Pons (tissue), 1 donor: ENCODE measurements at regions not wholly inside any gene's neighbourhood (a gene's known extent, or its start where the extent isn't known, plus 50 kb on each side); places are given as distances from the start of the nearest gene placed in this dataset.

Source experiments
- DNase-seq: peaks from one replicate; pipeline ENCODE4 v3.0.0-alpha.2; 2016; ENCODE audit warnings: low spot score

DNA sequence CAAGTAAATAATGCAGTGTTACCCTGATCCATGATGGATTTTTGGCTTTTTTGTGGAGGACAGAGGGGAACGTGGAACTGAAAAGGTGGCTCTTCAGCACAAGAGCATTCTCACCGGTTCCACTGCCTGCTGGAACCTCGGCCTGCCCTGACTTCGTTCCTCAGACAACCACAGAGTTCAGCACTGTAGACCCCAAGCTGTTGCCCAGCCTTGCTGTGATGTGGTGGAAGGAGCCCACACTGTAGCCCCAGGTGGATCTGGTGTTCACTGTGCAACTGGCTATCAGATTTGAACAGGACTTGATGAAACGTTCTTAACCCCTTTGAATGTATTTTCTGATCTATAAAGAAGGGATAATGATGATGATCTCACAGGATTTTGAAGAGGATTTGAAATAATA is 293.5 kb downstream of the TRIB2 start:
- DNase-seq, result no peak

DNA sequence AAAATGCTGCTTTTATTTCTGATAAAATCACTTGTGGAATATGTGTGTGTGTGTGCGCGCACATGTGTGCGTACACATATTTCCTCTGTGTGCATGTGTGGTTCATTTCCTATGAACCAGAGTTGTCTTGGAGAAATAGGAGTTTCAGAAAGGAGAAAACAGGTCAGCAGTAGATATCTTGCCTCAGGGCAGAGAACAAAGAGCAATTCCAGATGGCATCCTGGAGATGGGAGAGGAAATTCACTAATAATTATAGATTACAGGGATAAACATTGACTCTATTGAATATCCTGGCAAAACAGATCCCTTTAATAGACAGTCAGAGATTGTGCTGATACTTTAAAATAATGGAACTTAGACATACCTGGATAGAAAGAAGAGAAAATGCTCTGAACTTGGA is 298.0 kb downstream of the TRIB2 start:
- DNase-seq, result no peak

DNA sequence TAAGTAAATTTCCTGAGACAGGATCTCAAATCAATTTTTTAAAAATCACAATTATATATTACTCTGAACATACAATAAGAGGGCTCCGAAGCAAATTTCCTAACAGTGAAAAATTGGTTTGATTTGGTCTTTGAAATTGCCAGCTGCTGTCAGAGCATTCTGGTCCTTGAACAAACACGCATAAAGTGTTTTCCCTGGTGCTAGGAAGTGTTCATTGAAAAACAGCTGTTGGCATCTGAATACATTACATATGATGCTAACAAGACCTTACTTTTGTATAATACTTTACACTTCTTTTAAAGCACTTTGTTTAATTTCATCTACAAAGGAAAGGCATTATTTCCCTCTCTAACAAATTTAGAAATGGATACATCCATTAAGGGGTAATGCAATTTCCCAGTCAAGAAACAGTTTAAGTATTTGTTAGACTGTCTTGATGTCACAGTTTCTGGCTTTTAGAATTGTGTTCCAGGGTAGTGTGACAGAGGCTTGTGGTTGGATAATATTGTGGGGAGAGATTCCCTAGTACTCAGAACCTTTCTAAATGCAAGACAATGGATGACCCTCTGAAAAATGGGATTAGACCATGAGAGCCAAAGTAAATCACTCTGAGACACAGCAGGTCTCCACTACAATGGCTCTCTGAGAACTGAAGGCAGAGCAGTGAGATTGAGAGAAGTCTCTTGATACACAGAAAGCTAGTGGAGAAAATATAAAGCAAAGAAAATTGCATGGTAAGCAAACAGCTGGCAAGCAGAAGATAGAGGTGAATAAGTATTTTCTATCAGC is 299.0 kb downstream of the TRIB2 start:
- DNase-seq, result no peak

DNA sequence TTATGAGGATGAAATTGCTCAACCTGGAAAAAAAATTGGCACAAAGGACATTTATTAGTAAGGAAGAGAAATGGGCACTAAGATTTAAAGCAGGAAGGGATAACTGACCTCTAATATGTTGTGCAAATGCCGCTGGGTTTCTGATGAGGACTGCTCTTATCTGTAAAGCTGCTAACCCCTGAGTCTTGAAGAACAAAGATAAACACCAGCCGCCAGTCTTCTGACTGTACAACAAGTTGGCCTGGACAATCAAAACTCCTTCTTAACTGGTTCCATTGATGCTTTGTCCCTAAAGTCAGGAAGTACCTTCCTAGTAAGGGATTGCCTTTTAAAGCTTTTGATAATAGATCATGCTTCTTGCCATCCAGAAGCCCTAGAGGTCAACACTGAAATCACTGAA is 301.8 kb downstream of the TRIB2 start:
- DNase-seq, result no peak

DNA sequence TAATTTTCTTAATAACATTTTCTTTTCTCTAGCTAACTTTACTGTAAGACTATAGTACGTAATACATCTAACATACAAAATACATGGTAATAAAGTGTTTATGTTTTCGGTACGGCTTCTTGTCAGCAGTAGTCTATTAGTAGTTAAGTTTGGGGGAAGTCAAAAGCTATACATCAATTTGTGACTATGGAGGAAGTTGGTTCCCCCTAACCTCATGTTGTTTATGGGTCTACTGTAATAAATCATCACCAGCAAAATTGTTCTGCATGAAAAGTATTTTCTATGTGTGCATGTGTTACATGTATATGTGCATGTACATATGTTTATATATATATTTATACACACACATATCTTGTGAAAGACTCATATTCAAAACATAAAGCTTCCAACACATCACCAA is 303.0 kb downstream of the TRIB2 start:
- no peak for DNase-seq

DNA sequence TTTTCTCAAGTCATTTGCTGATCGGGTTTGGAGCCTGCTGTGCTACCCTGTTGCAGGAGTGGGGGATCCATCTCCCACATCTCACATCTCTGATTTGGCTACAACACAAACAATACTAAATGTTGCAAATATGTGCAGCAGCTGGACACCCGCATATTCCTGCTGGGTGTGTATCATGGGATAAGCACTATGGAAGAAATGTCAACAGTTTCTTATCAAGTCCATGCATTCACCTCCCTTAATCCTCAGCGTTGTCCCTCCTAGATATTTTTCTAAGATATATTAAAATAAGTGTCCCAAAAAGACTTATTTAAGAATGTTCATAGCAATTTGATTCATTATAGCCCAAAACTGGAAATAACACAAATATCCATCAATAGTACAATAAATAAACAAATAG is 303.7 kb downstream of the TRIB2 start:
- DNase-seq, result no peak

DNA sequence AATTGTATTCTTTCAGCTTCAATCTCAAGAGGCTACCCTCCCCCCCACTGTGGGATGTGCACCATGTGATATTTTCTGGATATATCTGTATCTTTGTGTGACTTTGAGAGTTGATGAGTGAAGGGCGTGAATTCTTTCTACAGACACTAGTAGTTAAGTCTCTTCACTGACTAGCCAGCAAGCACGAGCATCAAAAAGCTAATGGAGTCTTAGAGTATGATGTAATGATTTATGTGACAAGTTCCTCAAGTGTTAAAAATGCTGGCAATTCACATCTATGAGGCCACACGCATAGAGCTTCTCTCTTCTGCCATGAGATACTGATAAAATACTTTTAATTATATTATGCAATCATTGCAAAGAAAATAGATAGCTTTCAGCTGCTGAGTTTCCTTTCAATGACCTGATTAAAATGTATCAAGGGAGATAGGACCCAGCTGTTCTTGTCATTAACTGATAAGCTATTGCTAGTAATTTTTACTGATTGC is 304.8 kb downstream of the TRIB2 start:
- DNase-seq, result no peak

DNA sequence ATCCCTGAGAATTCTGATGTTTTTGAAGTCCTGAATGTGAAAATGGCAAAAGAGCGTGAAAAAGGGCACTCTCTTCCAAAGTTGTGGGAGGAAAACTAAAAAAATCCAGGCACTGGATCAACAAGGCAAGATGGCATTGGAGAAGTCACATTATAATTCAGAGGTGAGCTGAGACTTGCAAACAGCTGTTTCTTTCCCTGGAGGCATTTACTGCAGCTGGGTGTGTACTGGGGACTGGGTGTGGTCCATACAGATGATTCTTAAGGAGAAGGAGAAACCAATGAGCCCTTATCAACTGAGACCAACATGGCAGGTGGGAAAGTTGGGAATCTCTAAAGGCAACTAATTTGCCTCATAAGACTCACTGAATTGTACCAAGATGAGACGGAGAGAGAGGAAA is 313.9 kb downstream of the TRIB2 start:
- DNase-seq, result no peak

DNA sequence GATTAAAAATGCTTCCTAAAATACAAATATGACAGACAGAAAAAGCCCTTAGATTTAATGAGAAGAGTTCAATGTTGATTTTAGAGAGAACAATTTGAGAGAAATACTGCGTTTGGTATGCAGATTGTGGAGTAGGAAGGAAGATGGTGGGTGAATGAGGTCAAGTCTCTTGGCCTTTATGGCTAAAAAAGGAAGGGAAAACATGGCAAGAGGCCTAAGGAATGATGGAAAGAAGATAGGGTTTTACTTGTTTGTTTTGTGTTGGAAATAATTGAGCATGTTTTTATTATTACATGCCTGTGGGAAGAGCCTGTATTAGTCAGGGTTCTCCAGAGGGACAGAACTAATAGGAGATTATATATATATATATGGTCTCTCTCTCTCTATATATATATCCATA is 318.1 kb downstream of the TRIB2 start:
- no peak for DNase-seq

DNA sequence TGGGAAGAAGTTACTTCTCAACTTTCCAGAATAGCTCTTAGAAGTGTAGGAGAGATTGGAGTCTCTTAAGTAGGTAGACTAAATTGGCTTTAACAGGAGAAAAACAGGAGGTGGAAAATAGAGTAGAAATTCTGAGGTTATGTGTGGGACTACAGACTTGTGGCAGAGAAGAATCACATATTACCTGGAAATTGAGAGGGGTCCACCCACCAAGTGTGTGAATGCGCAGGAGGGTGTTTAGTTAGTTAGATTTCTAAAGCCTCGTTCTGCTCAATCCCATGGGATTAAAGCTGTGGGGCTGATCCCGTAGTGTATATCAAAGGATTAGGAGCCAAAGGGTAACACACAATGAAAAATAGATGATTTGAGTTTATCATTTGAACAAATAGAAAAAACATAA is 319.1 kb downstream of the TRIB2 start:
- no peak for DNase-seq

DNA sequence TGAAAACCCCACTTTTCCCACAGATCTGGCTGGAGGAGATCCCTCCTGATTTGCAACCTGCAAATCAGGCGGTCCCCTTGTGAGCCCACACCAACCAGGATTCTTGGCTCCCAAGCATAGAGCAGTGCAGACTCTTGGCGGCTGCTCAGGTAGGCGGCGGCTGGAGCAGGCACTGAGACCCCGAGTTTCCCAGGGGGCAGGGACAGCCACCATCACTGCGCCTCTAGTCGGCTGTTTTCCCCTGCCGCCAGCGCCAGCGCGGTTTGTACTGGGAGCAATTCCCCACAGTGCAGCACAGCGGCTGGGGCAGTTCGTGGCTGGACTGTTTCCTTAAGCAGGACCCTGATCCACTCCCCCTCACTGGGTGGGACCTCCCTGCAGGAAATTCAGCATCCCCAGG is 323.3 kb downstream of the TRIB2 start:
- no peak for DNase-seq

DNA sequence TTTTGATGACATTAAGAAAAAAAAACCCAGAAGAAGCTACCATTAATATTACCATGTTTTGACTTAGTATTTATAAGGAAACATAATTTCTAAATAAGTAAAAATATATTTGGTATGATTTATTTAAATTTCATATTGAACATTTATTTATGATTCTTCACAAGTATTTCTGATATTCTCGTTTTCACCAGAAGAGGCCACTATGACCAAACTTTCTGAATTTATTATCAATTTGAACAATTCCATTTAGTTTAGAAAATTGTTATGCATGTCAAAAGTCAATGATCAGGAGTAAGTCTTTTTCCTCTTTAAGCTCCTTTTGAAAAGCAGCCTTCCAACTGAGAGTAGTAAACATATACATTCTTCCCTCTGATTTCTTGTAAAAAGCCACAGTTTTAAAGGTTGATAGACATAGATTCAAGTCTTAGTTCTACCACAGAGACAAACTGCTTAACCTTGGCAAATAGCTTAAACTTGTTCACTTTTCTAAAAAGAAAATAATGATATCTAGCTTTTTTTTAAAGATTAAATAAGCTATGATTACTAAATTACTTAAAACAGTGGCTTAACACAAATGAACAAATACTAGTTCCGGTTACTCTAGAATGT is 329.9 kb downstream of the TRIB2 start:
- peak; percentile 18 for DNase-seq

DNA sequence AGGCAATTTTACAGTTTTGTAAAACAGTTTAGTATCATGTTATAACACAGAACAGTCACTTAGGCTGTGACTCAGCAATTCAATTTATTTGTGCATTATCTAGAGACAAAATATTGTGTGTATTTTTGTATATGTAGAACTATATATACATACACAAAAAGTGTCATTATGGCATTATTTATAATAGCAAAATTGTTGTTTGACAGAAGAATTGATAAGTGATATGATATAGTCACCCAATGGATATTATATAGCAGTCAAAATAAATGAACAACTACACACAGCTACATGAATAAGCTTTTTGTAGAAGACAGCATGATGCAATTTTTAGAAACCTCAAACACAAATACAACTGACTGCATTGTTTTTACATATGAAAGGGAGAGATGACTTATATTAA is 334.0 kb downstream of the TRIB2 start:
- no peak for DNase-seq

DNA sequence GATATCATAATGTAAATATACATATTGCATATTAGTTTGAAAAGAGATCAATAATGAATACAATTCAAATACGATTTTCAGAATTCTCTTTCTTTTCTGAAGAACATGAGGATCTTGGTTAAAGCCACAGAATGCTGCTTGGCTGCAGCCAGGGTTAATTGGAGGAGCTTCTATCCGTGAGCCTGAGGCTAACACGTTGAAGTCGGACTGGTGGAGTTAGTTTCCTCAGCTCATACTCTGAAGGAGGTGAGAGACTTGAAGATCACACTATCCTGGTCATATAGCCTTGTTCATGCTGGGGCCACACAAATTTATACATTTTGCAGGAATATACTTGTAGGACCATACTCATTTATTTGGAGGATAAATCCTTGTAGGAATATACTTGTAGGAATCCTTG is 335.8 kb downstream of the TRIB2 start:
- no peak for DNase-seq

DNA sequence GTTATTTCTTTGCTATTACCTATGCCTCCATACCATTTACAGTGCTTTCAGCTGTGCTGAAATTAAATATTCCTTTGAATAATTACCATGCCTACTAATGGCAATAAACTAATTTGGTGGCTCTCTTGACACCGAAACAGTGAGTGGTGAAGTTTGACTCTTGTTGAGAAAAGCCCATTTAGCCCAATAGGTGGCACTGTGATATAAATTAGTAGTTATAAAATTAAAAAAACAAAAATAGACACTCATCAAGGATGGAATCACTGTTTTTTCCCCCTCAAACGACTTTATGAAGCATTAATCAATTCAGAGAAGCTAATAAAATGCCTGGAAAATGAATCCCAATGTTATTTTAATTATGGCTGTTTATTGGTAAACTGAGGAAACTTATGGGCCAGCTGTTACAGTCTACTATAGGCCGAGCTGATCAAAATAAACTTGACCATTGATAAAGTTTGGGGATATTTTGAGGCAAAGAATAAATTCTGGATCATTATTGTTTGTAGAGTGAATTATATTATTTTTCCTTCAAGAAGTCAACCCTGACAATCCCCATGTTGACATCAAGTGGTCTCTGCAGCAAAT is 339.6 kb downstream of the TRIB2 start:
- DNase-seq, result peak; percentile 17

DNA sequence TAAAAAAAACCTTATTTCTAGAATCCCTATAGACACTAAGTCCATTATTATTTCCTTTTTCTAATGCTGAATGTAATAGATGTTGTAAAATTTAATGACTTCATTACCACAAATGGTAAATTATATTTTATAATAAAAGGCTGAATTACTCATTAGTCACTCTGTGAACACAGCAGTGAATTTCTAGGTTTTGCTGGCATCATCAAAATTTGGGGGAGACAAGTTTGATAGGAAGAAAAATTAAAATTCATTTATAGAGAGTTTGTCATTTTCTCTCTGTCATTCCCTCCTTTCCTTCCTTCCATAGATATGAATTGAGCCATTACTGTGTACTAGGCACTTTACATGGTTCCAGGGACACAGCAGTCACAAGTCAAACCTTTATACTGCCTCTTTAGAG is 340.9 kb downstream of the TRIB2 start:
- no peak for DNase-seq

DNA sequence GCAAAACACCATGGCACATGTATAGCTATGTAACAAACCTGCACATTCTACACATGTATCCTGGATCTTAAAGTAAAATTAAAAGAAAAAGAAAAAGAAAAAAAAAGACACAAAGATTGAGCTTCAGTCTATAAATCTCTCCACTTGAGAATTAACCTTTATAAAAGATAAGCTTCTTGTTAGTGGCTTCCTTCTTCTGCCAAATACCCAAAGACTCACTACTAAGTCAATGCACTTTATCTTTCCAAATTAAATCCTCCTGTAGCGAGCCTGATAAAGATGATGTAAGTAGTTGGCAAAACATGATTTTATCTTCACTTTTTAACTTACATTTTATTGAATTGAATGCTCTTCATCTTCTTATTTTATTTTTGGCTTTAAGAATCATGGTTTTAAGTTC is 349.9 kb downstream of the TRIB2 start:
- DNase-seq, result no peak

DNA sequence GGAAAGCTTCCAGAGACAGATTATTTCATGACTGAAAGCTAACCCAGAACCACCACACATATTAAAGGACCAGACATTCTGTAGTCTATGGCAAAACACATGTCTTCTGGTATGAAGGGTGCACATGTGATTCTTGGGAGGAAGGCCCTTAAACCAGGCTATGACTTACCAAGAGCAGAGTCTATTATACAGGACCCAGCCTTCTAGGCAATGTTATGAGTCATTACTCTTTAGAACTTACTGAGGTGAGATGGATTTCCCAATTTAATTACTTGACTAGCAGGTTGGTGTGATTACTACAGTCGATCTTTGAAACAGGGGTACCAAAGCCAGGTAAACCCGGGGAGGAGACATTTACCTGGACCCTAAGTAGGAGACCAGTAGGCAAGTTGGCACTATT is 350.8 kb downstream of the TRIB2 start:
- no peak for DNase-seq

DNA sequence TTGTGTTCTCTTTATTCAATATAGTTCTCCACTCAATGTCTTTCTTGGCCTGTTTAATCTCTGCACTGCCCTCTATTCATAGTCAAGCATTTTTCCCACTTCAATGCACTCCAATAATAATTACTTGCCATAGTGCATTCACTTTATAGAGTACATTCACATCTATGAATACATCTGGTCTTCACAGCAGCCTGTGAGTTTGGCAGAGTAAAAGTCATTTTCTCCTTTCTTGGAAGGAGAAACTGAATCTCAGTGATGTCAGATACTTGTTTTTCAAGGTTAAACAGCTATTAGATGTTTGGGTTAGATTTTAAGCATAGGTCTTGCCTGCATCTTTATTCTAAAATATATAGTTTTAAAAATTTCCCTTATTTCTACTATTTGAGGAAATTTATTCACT is 373.2 kb downstream of the TRIB2 start:
- DNase-seq, result no peak

DNA sequence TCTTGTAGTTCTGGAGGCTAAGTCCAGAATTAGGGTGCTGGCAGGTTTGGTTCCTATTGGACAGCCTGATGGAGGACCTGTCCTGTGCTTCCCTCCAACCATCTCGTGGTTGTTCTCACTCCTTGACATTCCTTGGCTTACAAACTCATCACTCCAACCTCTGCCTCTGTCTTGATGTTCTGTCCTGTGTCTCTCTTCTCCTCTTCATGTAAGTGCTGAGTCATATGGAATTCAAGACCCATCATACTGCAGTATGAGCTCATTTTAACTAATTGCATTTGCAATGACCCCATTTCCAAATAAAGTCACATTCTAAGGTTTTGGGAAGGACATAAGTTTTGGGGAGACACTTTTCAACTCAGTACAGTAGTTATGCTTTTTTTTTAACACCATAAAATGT is 374.7 kb downstream of the TRIB2 start:
- no peak for DNase-seq

DNA sequence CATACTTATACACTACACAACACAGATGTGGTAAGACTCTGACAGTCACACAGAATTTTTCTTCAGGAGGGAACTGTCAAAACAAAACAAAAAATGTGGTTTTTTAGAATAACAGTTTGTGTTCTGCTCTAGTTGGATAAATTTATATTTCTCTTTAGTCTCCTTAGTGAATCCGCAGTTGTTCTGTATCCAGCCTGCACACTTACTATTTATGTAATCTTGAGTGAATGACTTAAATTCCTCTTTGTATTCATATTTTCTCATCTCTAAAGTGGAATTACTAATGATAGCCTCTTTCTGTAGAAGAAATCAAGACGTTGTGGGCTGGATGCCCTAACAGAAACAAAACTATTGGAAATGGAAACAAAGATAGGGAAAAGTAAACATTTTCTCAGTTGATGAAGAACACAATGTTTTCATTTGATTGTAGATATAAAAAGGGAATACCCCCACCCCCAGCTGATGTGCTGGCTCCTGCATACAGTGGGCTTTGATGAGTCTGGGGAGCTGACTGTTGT is 375.2 kb downstream of the TRIB2 start:
- no peak for DNase-seq

DNA sequence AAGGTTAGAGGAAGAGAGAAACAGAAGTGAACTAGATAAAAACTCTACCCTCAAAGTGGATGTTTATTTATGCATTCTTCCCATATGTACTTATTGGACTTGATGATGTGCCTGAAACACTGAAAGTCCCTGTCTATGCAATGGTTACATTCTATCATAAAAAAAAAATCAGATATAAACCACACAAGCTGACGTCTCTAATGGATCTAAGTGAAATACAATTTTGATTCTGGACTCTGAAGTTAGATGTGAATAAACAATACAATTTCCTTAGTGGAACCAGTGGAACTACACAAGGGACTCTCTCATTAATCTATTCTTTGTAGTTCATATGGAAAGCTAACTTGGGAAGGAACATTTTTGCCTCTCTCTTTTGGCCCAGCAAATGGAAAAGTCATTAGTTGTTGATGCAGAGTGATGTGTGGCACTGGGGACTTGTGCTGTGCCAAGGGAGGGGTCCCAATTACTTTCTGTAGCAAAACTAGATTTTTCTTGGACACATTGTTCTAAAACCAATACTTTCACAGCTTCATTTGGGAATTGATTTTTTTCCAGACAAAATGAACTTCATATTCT is 376.8 kb downstream of the TRIB2 start:
- no peak for DNase-seq
